Prostate gland (tissue), 2 donors: ENCODE measurements at regions not wholly inside any gene's neighbourhood (a gene's known extent, or its start where the extent isn't known, plus 50 kb on each side); places are given as distances from the start of the nearest gene placed in this dataset.

Experiments used
- POLR2A ChIP-seq: fragments of 450-650 bp; IDR thresholded peaks from one replicate; pipeline ENCODE4 v1.6.1; 2016; ENCODE audit warnings: antibody characterized with exemption, mild to moderate bottlenecking
- POLR2AphosphoS5 ChIP-seq: sonication (generic); formaldehyde crosslinking; IDR thresholded peaks from one replicate; pipeline ENCODE4 v1.6.1; 2017; ENCODE audit warnings: antibody characterized with exemption
- TF ChIP-seq, protein P1 (sequence below), 4 experiments: fragments of 200-600 bp in 2 of 4; fragments of 450-650 bp in 2 of 4; sonication (generic) in 2 of 4; IDR thresholded peaks; 1 replicate in 3 of 4; 2 replicates in 1 of 4; pipeline ENCODE4 v1.5.1; 2016 to 2019; ENCODE audit warnings: antibody characterized with exemption in 4 of 4, mild to moderate bottlenecking in 2 of 4, moderate library complexity in 2 of 4

DNA sequence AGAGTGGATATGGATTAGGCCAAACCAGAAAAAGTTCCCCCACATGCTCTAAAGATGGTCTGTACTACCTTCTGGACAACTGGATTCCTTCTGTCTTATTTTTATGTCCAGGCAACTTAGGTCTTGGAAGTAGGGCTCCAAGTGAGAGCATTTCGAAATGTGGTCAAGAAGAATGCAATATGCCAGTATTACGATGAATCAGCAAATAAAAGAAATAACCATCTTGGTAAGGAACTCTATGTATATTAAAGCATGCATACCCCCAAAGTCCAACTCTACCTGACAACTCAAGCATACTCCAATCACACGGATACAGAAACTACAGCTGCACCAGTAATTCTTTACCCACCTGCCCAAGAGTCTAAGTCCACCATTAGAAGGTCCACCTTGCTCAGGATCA, 234.5 kb downstream of the HNRNPD start:
- TF ChIP-seq POLR2AphosphoS5 (no peak), POLR2A (no peak)
- TF ChIP-seq, protein P1, sequence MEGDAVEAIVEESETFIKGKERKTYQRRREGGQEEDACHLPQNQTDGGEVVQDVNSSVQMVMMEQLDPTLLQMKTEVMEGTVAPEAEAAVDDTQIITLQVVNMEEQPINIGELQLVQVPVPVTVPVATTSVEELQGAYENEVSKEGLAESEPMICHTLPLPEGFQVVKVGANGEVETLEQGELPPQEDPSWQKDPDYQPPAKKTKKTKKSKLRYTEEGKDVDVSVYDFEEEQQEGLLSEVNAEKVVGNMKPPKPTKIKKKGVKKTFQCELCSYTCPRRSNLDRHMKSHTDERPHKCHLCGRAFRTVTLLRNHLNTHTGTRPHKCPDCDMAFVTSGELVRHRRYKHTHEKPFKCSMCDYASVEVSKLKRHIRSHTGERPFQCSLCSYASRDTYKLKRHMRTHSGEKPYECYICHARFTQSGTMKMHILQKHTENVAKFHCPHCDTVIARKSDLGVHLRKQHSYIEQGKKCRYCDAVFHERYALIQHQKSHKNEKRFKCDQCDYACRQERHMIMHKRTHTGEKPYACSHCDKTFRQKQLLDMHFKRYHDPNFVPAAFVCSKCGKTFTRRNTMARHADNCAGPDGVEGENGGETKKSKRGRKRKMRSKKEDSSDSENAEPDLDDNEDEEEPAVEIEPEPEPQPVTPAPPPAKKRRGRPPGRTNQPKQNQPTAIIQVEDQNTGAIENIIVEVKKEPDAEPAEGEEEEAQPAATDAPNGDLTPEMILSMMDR (IDR thresholded peaks at IDR 0.05): no peak
